ENCODE measurements at regions not wholly inside any gene's neighbourhood (a gene's known extent, or its start where the extent isn't known, plus 50 kb on each side); places are given as distances from the start of the nearest gene placed in this dataset.
A peak's percentile ranks its signal among the peaks of the same experiment; 100 is the strongest.

- no peaks in the 10 kb centered on the region for H3K9me3 ChIP-seq (ENCODE audit: control insufficient read depth, low read length)
- Mint-ChIP-seq H3K9me3 (no peaks in the 10 kb centered on the region), H3K27me3 (ENCODE audit: insufficient read depth) (no peaks in the 10 kb centered on the region), H3K27ac (no peak overlapping the region), H3K4me1 (peaks cover 23% of the 10 kb centered on the region), H3K36me3 (ENCODE audit: low read depth) (no peaks in the 10 kb centered on the region), H3K4me3 (no peak overlapping the region)
- TF ChIP-seq CTCF (conservative IDR thresholded peaks at IDR 0.05) = no peak
- H3K27ac ChIP-seq (ENCODE audit: low read depth, low read length) = no peak overlapping the region
- H3K27me3 ChIP-seq (ENCODE audit: control insufficient read depth, insufficient read depth, low read length, poor library complexity, severe bottlenecking) = no peaks in the 10 kb centered on the region
- WGBS, 2 experiments (ENCODE audit: insufficient coverage in 1 of 2, insufficient read length in 1 of 2) = 56% methylated on average over 1 to 2 of the region's 2 CpGs
- no peaks in the 10 kb centered on the region for H3K36me3 ChIP-seq (ENCODE audit: control insufficient read depth, insufficient read depth, low read length)
- DNase-seq = no peak
- peak overlapping the region; percentile 33 for H3K4me3 ChIP-seq (ENCODE audit: low read length)
- H3K4me1 ChIP-seq (ENCODE audit: control insufficient read depth, insufficient read depth, low read length) = peaks cover 19% of the 10 kb centered on the region
- H3K9ac ChIP-seq (ENCODE audit: extremely low read depth, low read length, poor library complexity, severe bottlenecking) = no peak overlapping the region
These were observed 55.6 kb upstream of the STXBP5L start for GRCh38 chr3:120852412-120852811.

- 98% methylated on average over 9 of the region's 9 CpGs; no CpG with 5 or more reads in 1 of the 2 experiments for WGBS, 2 experiments (ENCODE audit: insufficient coverage in 1 of 2, insufficient read length in 1 of 2)
- no peaks in the 10 kb centered on the region for H3K36me3 Mint-ChIP-seq (ENCODE audit: low read depth)
These were observed 54.6 kb upstream of the STXBP5L start for GRCh38 chr3:120853416-120853815.

DNA sequence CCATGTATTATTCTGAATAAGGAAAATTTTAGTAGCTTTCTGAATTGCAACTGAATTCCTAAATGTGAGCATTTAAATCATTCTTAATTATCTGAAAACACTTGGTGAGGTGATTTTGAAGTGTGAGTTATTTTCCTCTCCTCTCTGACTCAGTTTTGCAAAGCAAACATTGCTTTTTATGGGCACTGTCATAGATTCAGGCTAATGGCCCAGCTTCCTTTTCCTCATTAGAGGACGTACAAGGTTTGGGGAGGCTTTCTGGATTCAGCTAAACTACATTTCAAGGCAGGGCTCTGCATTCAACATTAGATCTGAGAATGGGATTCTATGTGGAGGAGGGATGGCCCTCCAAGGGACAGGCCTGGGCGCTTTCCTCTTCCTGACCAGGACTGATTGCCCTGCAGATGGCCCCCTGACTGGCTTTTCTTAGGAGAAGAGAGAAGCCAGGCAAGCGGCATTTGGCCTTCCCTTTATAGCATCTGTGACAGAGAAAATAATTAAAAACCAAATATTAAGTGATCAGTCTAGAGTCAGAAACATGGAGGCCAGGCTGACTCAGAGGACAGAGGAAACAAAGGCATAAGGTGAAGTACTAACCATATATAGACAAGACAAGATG, 53.0 kb upstream of the STXBP5L start:
- H3K27ac Mint-ChIP-seq = no peak overlapping the region
- 80 to 88% methylated on average over 1 to 3 of the region's 3 CpGs for WGBS, 2 experiments (ENCODE audit: insufficient coverage in 1 of 2, insufficient read length in 1 of 2)

More at GRCh38 chr3:120853416-120853815, 54.6 kb upstream of the STXBP5L start:
- H3K9me3 ChIP-seq (ENCODE audit: control insufficient read depth, low read length) = no peaks in the 10 kb centered on the region
- H3K27ac ChIP-seq (ENCODE audit: low read depth, low read length) = no peak overlapping the region
- no peak for TF ChIP-seq CTCF (conservative IDR thresholded peaks at IDR 0.05)
- no peaks in the 10 kb centered on the region for H3K27me3 ChIP-seq (ENCODE audit: control insufficient read depth, insufficient read depth, low read length, poor library complexity, severe bottlenecking)
- H3K4me1 ChIP-seq (ENCODE audit: control insufficient read depth, insufficient read depth, low read length) = peaks cover 19% of the 10 kb centered on the region
- Mint-ChIP-seq H3K27me3 (ENCODE audit: insufficient read depth) (no peaks in the 10 kb centered on the region), H3K27ac (no peak overlapping the region), H3K9me3 (no peaks in the 10 kb centered on the region), H3K4me1 (peaks cover 23% of the 10 kb centered on the region), H3K4me3 (no peak overlapping the region)
- no peak for DNase-seq
- H3K9ac ChIP-seq (ENCODE audit: extremely low read depth, low read length, poor library complexity, severe bottlenecking) = no peak overlapping the region
- no peaks in the 10 kb centered on the region for H3K36me3 ChIP-seq (ENCODE audit: control insufficient read depth, insufficient read depth, low read length)
- H3K4me3 ChIP-seq (ENCODE audit: low read length) = no peak overlapping the region

More for the DNA sequence above, 53.0 kb upstream of the STXBP5L start:
- Histone ChIP-seq H3K4me3 (ENCODE audit: low read length) (no peak overlapping the region), H3K27ac (ENCODE audit: low read depth, low read length) (no peak overlapping the region), H3K9ac (ENCODE audit: extremely low read depth, low read length, poor library complexity, severe bottlenecking) (no peak overlapping the region), H3K27me3 (ENCODE audit: control insufficient read depth, insufficient read depth, low read length, poor library complexity, severe bottlenecking) (no peaks in the 10 kb centered on the region), H3K4me1 (ENCODE audit: control insufficient read depth, insufficient read depth, low read length) (peaks cover 19% of the 10 kb centered on the region), H3K9me3 (ENCODE audit: control insufficient read depth, low read length) (no peaks in the 10 kb centered on the region), H3K36me3 (ENCODE audit: control insufficient read depth, insufficient read depth, low read length) (no peaks in the 10 kb centered on the region)
- peak; percentile 49 for DNase-seq
- no peaks in the 10 kb centered on the region for H3K27me3 Mint-ChIP-seq (ENCODE audit: insufficient read depth)
- TF ChIP-seq CTCF (conservative IDR thresholded peaks at IDR 0.05) = no peak
- H3K4me1 Mint-ChIP-seq = peaks cover 23% of the 10 kb centered on the region
- no peak overlapping the region for H3K4me3 Mint-ChIP-seq
- no peaks in the 10 kb centered on the region for H3K36me3 Mint-ChIP-seq (ENCODE audit: low read depth)
- H3K9me3 Mint-ChIP-seq = no peaks in the 10 kb centered on the region

Data from endodermal cell (in vitro differentiated cells).